K562 (cell line): ENCODE measurements at regions not wholly inside any gene's neighbourhood (a gene's known extent, or its start where the extent isn't known, plus 50 kb on each side); places are given as distances from the start of the nearest gene placed in this dataset.

ENCODE experiments used
- ATAC-seq: fragments of 200-7000 bp; cut with Tn5 transposase; 3 replicates; pipeline ENCODE4 v1.9.1; 2020; ENCODE audit warnings: moderate library complexity
- BruUV-seq: library from RNA; stranded (reverse); fragments of 400-500 nt; replicated peaks from 2 replicates; lab custom pipeline; 2021; lab: Mats Ljungman, UMichigan
- CTCF ChIA-PET: fragments of 300-600 bp; formaldehyde crosslinking; extraction: SDS; loops from one replicate; lab custom pipeline; 2021; ENCODE audit warnings: low intra/inter-chr PET ratio; lab: Yijun Ruan, JAX
- POLR2A ChIA-PET: fragments of 300-600, 350-650 bp; sonication (Branson Sonifier 250); formaldehyde crosslinking; extraction: SDS; loops from one replicate; lab custom pipeline; 2021; ENCODE audit warnings: antibody characterized with exemption, inconsistent platforms; lab: Yijun Ruan, JAX
- DNase-seq, 4 experiments: peaks; one replicate each; pipeline versions ENCODE4 v3.0.0 to v3.0.0-alpha.2; 2011 to 2018; ENCODE audit warnings: low spot score in 3 of 4, mixed read lengths in 3 of 4; ENCODE audit errors: extremely low read depth in 1 of 4
- FAIRE-seq: peaks from 2 replicates; lab custom pipeline; 2011; peaks lifted over from hg19 to GRCh38; lab: Jason Lieb, UNC
- H2AFZ ChIP-seq: 2 replicates; pipeline ENCODE4 v1.6.0; 2011; ENCODE audit warnings: low read depth, low read length, control low read depth, inconsistent platforms
- H3K27ac ChIP-seq: fragments of 200-600 bp; 3 replicates; pipeline ENCODE4 v1.8.0; 2011; ENCODE audit warnings: low read depth, mild to moderate bottlenecking, control low read depth, inconsistent platforms, low read length, moderate library complexity, mixed read lengths; ENCODE audit errors: extremely low read depth
- H3K27me3 ChIP-seq, 2 experiments: fragments of 300-600 bp in 1 of 2; 2 replicates in 1 of 2; 3 replicates in 1 of 2; pipeline versions ENCODE4 v1.6.0 to v1.8.0; 2011; ENCODE audit warnings: inconsistent platforms in 2 of 2, low read length in 2 of 2, mild to moderate bottlenecking in 1 of 2, mixed read lengths in 1 of 2, moderate library complexity in 1 of 2; ENCODE audit not compliant: control insufficient read depth in 2 of 2, insufficient read depth in 2 of 2
- H3K36me3 ChIP-seq: fragments of 300-600 bp; 3 replicates; pipeline ENCODE4 v1.8.0; 2011; ENCODE audit warnings: mild to moderate bottlenecking, low read length, inconsistent platforms; ENCODE audit not compliant: control insufficient read depth, insufficient read depth
- H3K4me1 ChIP-seq, 2 experiments: fragments of 200-600 bp in 1 of 2; replicated peaks in 1 of 2; 2 replicates in 1 of 2; 3 replicates in 1 of 2; pipeline versions ENCODE4 v1.5.1 to v1.8.0; 2011; ENCODE audit warnings: inconsistent platforms in 2 of 2, low read length in 2 of 2, mild to moderate bottlenecking in 1 of 2, mixed read lengths in 1 of 2, moderate library complexity in 1 of 2; ENCODE audit not compliant: control insufficient read depth in 2 of 2, insufficient read depth in 2 of 2
- H3K4me2 ChIP-seq: 2 replicates; pipeline ENCODE4 v1.6.1; 2011; ENCODE audit warnings: low read length, control low read depth, inconsistent platforms, mixed read lengths; ENCODE audit not compliant: insufficient read depth
- H3K4me3 ChIP-seq: fragments of 200-600 bp; sonication (generic), shearing (Covaris generic); 2 replicates; pipeline ENCODE4 v1.5.1; 2016; ENCODE audit warnings: control low read depth, inconsistent platforms
- H3K79me2 ChIP-seq: fragments of 200-600 bp; 3 replicates; pipeline ENCODE4 v1.8.0; 2011; ENCODE audit warnings: low read length, inconsistent platforms; ENCODE audit not compliant: control insufficient read depth, insufficient read depth
- H3K9ac ChIP-seq, 2 experiments: 2 replicates each; pipeline versions ENCODE4 v1.6.0 to v1.6.1; 2011; ENCODE audit warnings: low read depth in 2 of 2, low read length in 2 of 2, control low read depth in 1 of 2, inconsistent platforms in 1 of 2, mild to moderate bottlenecking in 1 of 2, mixed read lengths in 1 of 2; ENCODE audit not compliant: insufficient read depth in 1 of 2
- H3K9me1 ChIP-seq: one replicate; pipeline ENCODE4 v1.6.0; 2011; ENCODE audit warnings: inconsistent platforms, mild to moderate bottlenecking, low read length, moderate library complexity; ENCODE audit not compliant: control insufficient read depth, insufficient read depth
- H3K9me3 ChIP-seq: replicated peaks from 2 replicates; pipeline ENCODE4 v1.5.1; 2011; ENCODE audit warnings: low read depth, low read length, inconsistent platforms; ENCODE audit not compliant: control insufficient read depth, insufficient read depth
- H4K20me1 ChIP-seq: replicated peaks from 2 replicates; pipeline ENCODE4 v1.6.1; 2011; ENCODE audit warnings: low read length, inconsistent platforms, mixed read lengths; ENCODE audit not compliant: control insufficient read depth, insufficient read depth
- NRF1 ChIP-seq, 2 experiments: fragments of 450-650 bp; IDR thresholded peaks in 1 of 2; conservative IDR thresholded peaks in 1 of 2; 2 replicates each; pipeline ENCODE4 v1.6.1; 2014; ENCODE audit warnings: mild to moderate bottlenecking in 2 of 2
- STAT5A ChIP-seq: IDR thresholded peaks from 2 replicates; pipeline ENCODE4 v1.6.1; 2012; ENCODE audit warnings: low read length, inconsistent platforms, borderline replicate concordance
- WGBS: fragments of 100-300 bp; shearing (Covaris generic); methylation state at CpG from one replicate; pipeline ENCODE4 v1.1.6; 2016; ENCODE audit warnings: low coverage, mixed read lengths; ENCODE audit not compliant: insufficient coverage; ENCODE audit errors: missing lambda C conversion rate; 5-methylcytosine and 5-hydroxymethylcytosine counted together
- in situ Hi-C: fragments of 300-500 bp; cut with MboI; formaldehyde crosslinking; loops from 4 replicates; pipeline ENCODE4 v1.15.0; 2018; ENCODE audit warnings: inconsistent platforms, mixed read lengths
- intact Hi-C: fragments of 100-400 bp; cut with micrococcal nuclease; formaldehyde crosslinking; loops from 2 replicates; pipeline ENCODE4 v1.14.2; 2022
- TF ChIP-seq, protein P1 (sequence below): fragments of 450-650 bp; formaldehyde crosslinking; IDR thresholded peaks from 2 replicates; pipeline ENCODE4 v1.4.0; 2022; ENCODE audit warnings: missing genetic modification characterization
- TF ChIP-seq, protein P2 (sequence below), 2 experiments: fragments of 450-650 bp in 1 of 2; IDR thresholded peaks; 2 replicates each; pipeline ENCODE4 v1.6.1; 2011 to 2017; ENCODE audit warnings: low read depth in 2 of 2, antibody characterized with exemption in 1 of 2, borderline replicate concordance in 1 of 2, low read length in 1 of 2, mild to moderate bottlenecking in 1 of 2, mixed read lengths in 1 of 2; ENCODE audit not compliant: control insufficient read depth in 1 of 2

DNA sequence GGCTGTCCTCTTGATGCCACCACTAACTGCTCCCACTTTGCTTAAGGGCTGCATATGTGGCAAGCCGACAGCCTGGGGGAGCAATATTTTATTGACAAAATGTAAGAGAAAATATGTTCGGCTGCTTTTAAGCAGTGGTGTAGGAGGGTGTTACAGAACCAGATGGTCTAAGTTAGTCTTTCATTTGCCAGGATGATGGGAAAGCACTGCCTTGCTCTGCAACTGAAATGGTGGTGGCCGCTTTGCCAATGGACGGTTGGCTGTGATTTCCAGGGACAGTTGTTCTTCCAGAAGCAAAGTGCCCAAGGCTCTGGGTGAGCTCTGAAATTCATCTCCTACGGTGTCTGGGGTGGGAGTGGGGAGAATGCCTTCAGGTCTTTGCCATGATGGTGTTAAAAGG lies 469.3 kb downstream of the TOX3 start:
- 2% methylated on average over 5 of the region's 5 CpGs for WGBS
- CTCF ChIA-PET = no interaction called here
- H4K20me1 ChIP-seq = no peaks in the 10 kb centered on the region
- DNase-seq (no peak), ATAC-seq (no peak), FAIRE-seq (no peak)
- no peak overlapping the region for H2AFZ ChIP-seq
- H3K4me3 ChIP-seq = no peak overlapping the region
- H3K79me2 ChIP-seq = no peaks in the 10 kb centered on the region
- POLR2A ChIA-PET = no interaction called here
- H3K9ac ChIP-seq = no peak overlapping the region
- no peaks in the 10 kb centered on the region for H3K27me3 ChIP-seq
- no peaks in the 10 kb centered on the region for H3K9me3 ChIP-seq
- no peaks in the 10 kb centered on the region for H3K36me3 ChIP-seq
- no peaks in the 10 kb centered on the region for H3K4me1 ChIP-seq
- no TSS peak for BruUV-seq
- H3K4me2 ChIP-seq = no peak overlapping the region
- intact Hi-C loops = no loop called here
- in situ Hi-C loops = no loop called here
- no peaks in the 10 kb centered on the region for H3K9me1 ChIP-seq
- no peak for TF ChIP-seq STAT5A
- TF ChIP-seq, protein P1, sequence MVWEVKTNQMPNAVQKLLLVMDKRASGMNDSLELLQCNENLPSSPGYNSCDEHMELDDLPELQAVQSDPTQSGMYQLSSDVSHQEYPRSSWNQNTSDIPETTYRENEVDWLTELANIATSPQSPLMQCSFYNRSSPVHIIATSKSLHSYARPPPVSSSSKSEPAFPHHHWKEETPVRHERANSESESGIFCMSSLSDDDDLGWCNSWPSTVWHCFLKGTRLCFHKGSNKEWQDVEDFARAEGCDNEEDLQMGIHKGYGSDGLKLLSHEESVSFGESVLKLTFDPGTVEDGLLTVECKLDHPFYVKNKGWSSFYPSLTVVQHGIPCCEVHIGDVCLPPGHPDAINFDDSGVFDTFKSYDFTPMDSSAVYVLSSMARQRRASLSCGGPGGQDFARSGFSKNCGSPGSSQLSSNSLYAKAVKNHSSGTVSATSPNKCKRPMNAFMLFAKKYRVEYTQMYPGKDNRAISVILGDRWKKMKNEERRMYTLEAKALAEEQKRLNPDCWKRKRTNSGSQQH (CRISPR knock-in tag) = no peak
- TF ChIP-seq, protein P2, sequence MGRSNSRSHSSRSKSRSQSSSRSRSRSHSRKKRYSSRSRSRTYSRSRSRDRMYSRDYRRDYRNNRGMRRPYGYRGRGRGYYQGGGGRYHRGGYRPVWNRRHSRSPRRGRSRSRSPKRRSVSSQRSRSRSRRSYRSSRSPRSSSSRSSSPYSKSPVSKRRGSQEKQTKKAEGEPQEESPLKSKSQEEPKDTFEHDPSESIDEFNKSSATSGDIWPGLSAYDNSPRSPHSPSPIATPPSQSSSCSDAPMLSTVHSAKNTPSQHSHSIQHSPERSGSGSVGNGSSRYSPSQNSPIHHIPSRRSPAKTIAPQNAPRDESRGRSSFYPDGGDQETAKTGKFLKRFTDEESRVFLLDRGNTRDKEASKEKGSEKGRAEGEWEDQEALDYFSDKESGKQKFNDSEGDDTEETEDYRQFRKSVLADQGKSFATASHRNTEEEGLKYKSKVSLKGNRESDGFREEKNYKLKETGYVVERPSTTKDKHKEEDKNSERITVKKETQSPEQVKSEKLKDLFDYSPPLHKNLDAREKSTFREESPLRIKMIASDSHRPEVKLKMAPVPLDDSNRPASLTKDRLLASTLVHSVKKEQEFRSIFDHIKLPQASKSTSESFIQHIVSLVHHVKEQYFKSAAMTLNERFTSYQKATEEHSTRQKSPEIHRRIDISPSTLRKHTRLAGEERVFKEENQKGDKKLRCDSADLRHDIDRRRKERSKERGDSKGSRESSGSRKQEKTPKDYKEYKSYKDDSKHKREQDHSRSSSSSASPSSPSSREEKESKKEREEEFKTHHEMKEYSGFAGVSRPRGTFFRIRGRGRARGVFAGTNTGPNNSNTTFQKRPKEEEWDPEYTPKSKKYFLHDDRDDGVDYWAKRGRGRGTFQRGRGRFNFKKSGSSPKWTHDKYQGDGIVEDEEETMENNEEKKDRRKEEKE (IDR thresholded peaks at IDR 0.05; ENCODE audit: borderline replicate concordance in 1 of 2, control insufficient read depth in 1 of 2, low read depth in 2 of 2, low read length in 1 of 2) = no peak
- TF ChIP-seq NRF1 (conservative IDR thresholded peaks at IDR 0.05 in 1 of 2, IDR thresholded peaks at IDR 0.05 in 1 of 2) = no peak
- TF ChIP-seq, all 486 proteins: peak for 0
- no peak overlapping the region for H3K27ac ChIP-seq
